HG03460 (cell line): ENCODE measurements at regions not wholly inside any gene's neighbourhood (a gene's known extent, or its start where the extent isn't known, plus 50 kb on each side); places are given as distances from the start of the nearest gene placed in this dataset.

Experiments used
- ATAC-seq: cut with Tn5 transposase; IDR thresholded peaks from one replicate; pipeline ENCODE4 v1.9.1; 2021; ENCODE audit not compliant: unreplicated experiment

- ATAC-seq, result no peak
These were observed 203.9 kb upstream of the NEBL start for GRCh38 chr10:21100871-21101514.

DNA sequence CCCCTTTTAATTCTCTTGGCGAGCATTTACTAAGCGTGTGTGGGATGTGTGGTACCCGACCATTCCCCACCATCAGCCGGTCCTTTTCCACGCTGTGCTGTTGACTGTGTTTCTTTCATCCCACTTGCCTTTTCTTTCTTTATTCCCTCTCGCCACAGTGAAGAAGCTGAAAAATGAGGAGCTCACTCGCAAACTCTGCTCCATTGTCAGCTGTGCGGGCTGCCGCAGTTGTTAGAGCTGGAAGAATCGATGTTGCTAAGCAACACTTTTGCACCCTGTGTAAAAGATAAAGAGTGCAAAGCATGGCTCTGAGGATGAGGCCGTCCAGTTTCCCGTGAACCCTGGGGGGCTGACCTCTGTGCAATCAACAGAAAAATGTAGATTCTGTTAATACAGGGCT is 203.1 kb upstream of the NEBL start:
- ATAC-seq, result no peak

GRCh38 chr10:21099291-21100062 is 202.4 kb upstream of the NEBL start:
- no peak for ATAC-seq

- no peak for ATAC-seq
These were observed 200.8 kb upstream of the NEBL start for GRCh38 chr10:21097926-21098355.

DNA sequence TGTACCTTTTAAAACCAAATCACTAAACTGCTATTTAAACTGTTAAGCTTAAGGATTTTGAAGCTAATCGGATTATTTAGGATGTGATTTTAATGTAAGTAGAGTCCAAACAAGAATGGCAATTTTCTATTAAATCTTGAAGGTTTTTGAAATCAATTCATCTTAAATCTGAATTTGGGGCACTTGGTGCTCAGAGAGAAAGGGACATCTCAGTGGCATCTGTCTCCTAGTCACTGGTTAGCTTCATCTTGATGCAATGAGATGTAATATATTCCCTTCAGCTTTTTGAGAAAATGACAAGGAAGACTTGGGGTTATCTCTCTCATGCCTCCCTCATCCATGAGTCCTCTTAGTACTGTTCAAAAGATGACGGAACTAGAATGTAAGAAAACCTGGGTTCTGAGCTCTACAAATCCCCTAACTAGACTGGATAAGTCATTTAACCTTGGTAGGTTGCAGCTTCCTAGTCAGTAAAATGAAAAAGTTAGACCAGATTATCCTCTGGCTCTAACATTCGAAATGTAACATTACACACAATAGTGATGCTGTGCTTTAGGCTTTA is 198.5 kb upstream of the NEBL start:
- no peak for ATAC-seq

- no peak for ATAC-seq
These were observed 198.0 kb upstream of the NEBL start for GRCh38 chr10:21095073-21095472.

DNA sequence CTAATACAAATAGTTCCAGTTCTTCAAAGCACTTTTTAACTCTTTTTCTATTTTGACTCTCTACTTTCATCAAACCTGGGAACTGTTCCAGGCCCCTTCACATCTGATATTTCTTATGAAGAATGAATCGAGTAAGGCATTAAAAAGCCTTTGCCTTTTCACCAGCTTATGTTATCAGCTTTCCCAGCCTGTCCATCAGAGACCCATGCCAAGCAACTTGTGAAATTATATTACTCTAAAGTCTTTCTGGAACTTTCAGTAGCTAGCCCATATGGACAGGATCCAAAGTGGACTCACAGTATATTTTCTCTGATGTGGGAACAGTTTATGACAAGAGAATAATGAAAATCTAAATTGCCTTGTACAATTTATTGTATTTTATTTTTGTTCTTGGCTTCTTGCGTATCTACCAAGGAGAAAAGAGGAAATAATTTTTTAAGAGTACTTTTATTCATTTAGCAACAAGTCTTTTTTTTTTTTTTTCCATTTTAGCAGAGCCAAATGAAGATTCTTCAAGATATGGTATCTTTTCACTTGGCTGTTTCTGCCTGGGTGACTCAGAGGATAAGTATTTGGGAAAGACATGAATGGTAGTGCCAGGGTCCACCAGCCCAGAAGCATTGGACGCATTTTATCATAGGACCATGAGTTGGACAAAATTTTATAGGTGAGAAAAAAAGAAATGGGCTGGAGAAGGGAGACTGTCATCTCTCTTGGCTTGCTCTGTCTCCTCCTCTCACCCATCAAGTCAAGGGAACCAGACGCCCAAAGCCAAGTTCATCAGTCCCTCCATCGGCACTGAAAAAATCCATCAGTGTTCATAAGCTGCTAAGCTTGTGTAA is 195.8 kb upstream of the NEBL start:
- no peak for ATAC-seq

GRCh38 chr10:21090609-21091082 is 193.5 kb upstream of the NEBL start:
- ATAC-seq, result no peak

GRCh38 chr10:21087476-21087875 is 190.4 kb upstream of the NEBL start:
- no peak for ATAC-seq

- no peak for ATAC-seq
These were observed 187.6 kb upstream of the NEBL start for GRCh38 chr10:21084700-21085099.

- ATAC-seq, result no peak
These were observed 186.8 kb upstream of the NEBL start for GRCh38 chr10:21083861-21084260.

GRCh38 chr10:21082206-21082605 is 185.1 kb upstream of the NEBL start:
- no peak for ATAC-seq

GRCh38 chr10:21080261-21080660 is 183.2 kb upstream of the NEBL start:
- ATAC-seq, result no peak

DNA sequence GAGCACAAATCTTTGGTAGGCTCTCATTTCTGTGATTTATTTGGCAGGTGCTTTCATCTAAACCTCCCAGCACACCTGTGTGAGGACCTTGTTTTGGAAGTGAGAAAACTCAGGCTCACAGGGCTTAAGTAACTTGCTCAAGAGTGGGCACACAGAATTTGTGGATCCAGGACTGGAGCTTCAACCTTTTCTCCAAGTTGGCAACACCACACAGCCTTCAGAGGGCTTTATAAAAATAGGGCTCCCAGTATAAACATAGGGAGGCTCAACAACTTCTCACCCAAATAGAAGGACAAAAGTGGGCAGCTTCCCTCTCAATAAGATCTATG is 182.2 kb upstream of the NEBL start:
- no peak for ATAC-seq

DNA sequence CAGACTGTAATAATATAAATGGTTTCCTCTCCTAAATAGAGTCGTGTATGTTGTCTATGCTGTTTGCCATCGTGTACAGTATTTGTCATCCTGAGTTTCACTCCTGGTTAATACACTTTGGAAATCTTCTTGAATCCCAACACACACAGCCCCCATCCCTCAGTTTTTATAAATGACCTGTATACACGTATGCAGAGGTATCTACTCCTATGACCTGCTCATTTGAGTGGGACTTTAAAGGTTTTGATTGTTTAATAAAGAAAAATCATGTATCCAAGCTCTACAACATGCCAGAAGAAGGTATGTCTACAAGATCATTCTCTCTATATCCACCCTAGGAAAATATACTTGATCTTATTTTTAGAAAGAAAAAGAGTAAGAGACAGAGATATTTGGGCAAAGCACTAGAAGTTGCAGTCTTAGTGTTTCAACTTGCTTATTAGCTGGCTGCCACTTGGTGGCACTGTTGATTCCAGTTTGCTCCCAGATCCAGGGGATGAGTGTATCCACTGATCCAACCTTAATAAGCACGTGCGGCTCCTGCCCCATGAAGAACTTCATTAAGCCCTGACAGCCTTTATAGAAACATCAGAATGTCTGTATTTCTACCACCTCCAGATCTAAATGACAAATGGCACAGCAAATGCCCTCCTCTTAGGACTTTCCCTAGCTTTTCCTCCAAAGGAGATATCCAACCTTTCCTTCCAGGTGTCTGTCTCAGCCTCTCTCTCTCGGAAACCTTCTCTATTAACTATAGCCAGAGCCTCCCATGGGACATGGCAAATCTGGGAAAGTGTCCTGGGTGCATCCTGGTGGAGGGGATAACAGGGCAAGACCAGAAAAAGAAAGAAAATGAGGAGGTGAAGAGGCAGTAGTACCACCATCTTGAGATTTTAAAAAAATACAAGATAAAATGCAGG is 181.6 kb upstream of the NEBL start:
- ATAC-seq, result peak; percentile 79

- ATAC-seq, result no peak
These were observed 180.6 kb upstream of the NEBL start for GRCh38 chr10:21077681-21078080.

DNA sequence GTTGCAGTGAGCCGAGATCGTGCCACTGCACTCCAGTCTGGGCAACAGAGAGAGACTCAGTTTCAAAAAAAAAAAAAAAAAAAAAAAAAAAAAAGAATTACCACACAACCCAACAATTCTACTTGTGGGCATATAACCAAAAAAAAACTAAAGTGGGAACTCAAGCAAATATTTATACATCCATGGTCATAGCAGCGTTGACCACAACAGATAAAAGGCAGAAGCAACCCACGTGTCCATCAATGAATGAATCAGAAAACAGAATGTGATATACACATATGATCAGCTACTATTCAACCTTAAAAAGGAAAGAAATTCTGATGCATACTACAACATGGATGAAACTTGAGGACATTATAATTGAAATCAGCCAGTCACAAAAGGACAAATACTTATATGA is 179.3 kb upstream of the NEBL start:
- no peak for ATAC-seq

DNA sequence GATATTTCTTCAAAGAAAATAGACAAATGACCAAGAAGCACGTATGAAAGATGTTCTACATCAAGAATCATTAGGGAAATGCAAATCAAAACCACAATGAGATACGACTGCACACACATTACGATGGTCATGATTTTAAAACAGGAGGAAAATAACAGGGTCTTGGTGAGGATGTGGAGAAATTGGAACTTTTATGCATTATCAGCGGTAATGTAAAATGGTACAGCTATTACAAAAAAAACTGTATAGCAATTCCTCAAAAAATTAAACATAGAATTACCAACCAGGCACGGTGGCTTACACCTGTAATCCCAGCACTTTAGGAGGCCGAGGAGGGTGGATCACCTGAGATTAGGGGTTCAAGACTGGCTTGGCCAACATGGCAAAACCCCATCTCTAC is 178.8 kb upstream of the NEBL start:
- ATAC-seq, result no peak

DNA sequence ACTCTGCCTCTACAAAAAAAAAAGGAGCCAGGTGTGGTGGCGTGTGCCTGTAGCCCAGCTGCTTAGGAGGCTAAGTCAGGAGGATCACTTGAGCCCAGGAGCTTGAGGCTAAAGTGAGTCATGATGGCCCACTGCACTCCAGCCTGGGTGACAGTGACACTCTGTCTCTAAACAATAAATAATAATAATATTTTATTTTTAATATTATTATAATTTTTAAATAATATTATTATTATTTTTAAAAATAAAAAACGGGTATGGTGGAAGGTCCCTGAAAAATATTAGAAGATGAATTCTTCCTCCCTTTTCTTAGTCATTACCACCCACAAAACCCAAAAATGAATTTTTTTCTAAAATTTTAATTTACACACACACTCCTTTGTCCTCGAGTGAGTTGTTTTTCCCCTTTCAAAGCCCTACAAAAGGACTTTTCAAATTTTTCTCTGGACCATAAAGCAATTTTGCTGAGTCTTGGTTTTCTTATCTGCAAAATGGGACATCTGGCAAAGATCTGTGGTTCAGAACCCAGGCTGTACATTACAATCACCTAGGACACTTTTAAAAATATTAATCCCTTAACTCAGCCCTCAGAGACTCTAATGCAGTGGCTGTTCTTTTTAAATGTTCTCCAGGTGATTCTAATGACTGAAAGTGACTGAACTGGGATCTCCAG is 174.0 kb upstream of the NEBL start:
- no peak for ATAC-seq
